SK-N-DZ (cell line): ENCODE measurements at regions not wholly inside any gene's neighbourhood (a gene's known extent, or its start where the extent isn't known, plus 50 kb on each side); places are given as distances from the start of the nearest gene placed in this dataset.

Experiments used
- DNase-seq: peaks from one replicate; pipeline ENCODE4 v3.0.0-alpha.2; 2015; ENCODE audit warnings: low spot score
- small RNA-seq, 2 experiments: library from RNA; depleted of rRNA; stranded (forward); fragments of <200 nt; gene quantifications; one replicate each; pipeline ENCODE3, GENCODE V24; 2014

DNA sequence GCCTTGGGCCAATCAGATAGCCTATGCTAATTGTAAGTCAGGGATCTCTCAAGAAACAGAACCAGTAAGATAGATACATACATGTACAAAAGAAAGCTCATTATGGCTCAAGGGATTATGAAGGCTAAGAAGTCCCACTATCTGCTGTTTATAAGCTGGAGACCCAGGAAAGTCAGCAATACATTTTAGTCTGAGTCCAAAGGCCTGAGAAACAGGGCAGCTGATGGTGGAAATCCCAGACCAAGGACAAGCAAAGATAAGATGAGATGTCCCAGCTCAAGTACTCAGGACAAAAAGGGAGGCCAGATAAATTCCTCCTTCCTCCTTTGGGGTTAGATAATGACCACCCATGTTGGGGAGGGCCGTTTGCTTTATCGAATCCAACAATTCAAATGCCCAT is 269.9 kb downstream of the AJAP1 start:
- no peak for DNase-seq

DNA sequence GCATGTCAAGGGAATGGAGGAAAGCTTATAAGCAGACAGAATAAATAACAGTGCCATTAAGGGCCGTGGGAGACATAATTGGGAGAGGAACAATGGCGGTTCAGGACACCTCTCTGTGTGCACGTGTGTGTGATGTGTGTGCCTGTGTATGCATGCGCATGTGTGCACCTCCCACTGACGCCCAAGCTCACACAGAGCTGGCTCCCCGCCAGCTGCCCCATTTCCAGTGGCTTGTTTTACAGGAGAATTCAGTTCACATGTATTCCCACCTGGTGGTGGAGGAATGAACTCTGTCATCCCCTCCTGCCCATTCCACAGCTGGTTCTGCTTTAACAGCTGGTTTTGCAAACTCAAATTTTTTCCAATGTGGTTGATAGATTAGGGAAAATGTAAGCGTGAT is 262.2 kb downstream of the AJAP1 start:
- no peak for DNase-seq

DNA sequence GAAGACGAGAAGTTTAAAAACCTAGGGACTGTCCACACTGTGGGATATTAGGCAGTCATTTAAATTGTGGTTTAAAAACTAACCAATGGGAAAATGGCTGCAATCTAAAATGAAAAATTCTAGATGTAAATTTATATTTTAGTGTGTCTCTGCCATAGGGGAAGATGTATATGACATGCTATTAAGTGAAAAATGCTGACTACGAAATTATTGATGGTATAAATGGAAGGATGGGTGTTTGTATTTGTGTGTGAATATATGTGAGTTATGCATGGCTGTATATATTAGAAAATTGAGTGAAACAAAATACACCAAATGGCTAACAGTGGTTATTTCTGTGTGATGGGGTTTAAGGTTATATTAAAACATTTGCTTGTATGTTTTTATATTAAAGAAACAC is 260.7 kb downstream of the AJAP1 start:
- no peak for DNase-seq

DNA sequence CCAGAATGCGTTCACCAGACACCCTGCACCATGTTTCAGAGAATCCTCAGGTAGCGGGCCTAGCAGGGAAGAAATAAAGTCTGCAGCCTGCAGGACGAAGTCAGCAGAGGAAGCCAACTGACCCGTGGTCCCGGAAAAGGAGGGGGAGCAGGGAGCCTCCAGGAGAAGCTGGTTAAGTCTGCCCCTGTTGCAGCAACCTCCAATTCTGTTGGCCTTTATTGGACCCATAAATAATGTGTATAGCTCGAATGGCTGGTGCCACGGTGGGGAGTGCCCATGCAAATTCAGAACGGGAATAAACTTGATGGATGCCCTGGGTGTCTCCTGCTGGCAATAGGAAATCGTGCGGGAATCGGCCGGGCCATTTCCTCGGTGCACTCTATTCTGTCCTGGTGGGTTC is 254.1 kb downstream of the AJAP1 start:
- DNase-seq, result no peak

- DNase-seq, result no peak
Measured at GRCh38 chr1:4894566-4894965, 240.2 kb downstream of the AJAP1 start.

GRCh38 chr1:4880626-4881025 is 226.2 kb downstream of the AJAP1 start:
- DNase-seq, result no peak

DNA sequence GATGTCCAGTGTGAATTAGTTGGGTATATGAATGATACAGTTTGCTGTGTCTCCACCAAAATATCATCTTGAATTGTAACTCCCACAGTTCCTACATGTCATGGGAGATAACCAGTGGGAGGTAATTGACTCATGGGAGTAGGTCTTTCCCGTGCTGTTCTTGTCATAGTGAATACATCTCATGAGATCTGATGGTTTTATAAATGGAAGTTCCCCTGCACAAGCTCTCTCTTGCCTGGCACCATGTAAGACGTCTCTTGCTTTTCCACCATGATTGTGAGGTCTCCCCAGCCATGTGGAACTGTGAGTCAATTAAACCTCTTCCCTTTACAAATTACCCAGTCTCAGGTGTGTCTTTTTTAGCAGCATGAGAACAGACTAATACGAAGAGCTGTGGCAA is 223.0 kb downstream of the AJAP1 start:
- DNase-seq, result no peak

- DNase-seq, result no peak
Measured at GRCh38 chr1:4871373-4871772, 217.0 kb downstream of the AJAP1 start.

GRCh38 chr1:4868521-4868920 is 214.1 kb downstream of the AJAP1 start:
- no peak for DNase-seq

- no peak for DNase-seq
Measured at GRCh38 chr1:4856396-4856795, 202.0 kb downstream of the AJAP1 start.

- DNase-seq, result no peak
Measured at GRCh38 chr1:4854367-4854766, 200.0 kb downstream of the AJAP1 start.

DNA sequence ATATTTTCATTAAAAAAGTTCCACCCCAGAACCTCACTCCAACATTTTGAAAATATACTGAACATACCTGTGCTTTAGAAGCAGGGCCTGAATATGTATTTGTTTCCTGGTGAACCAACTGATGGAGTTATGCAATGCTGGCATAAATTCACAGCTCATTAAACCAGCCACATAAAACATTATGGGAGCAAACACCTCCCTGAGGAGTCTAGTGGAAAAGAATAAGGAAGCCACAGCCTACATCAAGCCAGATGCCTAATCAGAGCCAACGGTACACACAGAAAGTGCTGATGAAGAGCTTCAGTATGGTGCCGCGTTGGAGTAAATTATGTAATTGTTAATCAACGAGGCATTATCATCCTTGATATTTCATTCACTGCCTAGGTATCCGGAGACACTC is 199.5 kb downstream of the AJAP1 start:
- DNase-seq, result no peak

DNA sequence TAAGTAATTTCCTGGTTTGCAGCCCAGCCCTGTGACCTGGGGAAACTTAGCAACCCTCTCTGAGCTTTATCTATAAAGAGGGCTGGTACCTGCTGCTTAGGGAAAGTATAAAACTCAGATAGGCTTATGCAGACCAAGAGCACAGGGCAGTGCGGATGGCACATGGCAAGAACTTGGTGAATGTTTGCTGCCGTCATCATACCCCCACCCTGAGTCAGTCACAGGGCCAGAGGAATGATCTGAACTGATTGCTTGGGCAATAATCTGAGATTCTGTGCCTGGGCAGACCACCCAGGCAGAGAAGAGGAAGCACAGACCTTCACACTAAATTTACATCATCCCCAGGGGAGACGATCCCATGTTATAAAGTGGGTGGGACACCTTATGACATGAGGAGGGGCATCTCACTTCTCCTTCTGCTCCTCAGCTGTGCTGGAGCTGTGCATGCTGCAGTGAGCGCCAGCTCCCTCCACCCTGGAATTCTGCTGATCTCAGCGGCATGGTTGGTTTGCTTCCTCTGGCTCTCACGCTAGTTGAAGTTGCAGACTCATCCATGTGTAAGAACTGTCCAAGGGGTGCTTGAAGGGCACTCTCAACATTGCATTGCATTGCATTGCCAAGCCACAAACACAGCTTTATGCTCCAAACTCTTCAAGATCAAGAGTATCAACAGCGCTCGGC is 197.1 kb downstream of the AJAP1 start:
- no peak for DNase-seq

DNA sequence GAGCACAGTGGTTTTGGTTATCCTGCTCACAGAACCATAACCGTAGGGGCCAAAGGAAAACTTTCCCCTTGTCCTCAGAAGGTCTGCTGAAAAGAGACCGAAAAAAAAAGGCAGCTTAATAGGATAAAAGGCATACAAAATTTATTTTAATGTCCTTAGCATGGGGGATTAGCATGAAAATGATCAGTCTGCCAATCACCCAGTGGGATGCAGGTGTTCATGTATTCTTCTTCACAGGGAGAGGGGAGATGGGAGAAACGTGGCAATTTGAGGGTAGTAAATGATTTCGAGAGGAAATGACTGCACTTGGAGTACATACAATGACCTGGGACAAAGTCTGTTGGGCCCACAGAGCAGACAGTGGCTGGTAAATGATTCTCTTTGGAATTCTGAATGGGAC is 194.0 kb downstream of the AJAP1 start:
- DNase-seq, result no peak

DNA sequence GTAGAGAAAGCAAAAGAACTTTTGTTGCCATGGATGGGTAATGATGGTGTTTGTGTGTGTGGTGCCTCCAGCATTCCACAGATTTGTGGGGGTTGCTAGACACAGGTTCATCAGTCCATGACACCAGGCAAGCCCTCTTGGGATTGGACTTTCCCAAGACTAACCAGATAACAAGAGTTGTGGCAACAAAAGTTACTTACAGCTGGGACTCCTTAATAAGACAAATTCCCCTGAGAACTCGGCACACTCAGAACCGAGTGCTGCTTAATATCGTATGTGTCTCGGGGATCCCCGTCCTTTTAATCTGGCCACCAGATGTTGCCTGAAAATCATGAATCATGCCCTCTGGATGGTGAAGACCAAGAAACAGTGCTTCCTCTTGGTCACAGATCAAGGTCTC is 193.3 kb downstream of the AJAP1 start:
- no peak for DNase-seq

Small RNA genes in the stretch of these regions (small RNA-seq; reads per million reads assigned to genes)
- 0 reads per million in 2 experiments for gene MIR4417
